ENCODE measurements at regions not wholly inside any gene's neighbourhood (a gene's known extent, or its start where the extent isn't known, plus 50 kb on each side); places are given as distances from the start of the nearest gene placed in this dataset.

DNA sequence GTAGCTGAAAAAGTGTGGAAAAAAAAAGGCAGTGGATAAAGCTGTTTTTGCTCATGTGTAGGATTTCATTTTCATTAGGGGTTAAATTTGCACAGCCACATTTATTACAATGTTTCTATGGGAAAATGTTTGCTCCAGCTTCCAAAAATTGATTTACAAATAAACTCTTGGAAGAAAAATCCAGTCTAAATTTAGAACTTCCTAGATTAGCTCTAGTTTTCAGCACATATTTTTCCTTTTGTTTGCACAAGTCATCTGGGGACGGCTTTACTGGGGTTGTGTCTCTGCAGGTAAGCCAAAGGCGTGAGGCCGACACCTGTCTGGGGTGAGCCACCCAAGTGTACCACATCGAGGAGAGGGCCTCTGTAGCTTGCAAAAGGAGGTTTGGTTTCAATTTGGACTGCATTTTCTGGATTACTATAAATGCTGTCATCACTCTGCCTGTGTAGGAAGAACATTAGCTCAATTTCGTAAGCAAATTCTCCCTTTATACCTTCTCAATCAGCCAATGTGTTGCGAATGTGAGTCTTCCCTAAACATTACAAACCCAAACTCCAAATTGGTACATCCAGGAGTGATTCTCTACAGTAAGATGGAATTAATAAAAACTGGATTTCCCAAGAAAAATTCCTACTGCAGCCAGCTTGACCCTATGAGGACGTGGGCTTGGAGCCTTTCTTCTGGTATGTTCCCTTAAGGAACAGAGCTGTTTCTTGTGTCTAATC, 89.5 kb upstream of the ZNF438 start:
- intact Hi-C loops (cut with micrococcal nuclease), result no loop called here
- Histone ChIP-seq H3K4me1 (ENCODE audit: control insufficient read depth, insufficient read depth, low read length) (no peaks in the 10 kb centered on the region), H3K27ac (ENCODE audit: low read length) (no peak overlapping the region), H3K27me3 (ENCODE audit: control insufficient read depth, insufficient read depth, low read length) (no peaks in the 10 kb centered on the region), H3K9me3 (ENCODE audit: control insufficient read depth, insufficient read depth, low read length) (no peaks in the 10 kb centered on the region), H3K36me3 (ENCODE audit: control insufficient read depth, insufficient read depth, low read length) (no peaks in the 10 kb centered on the region), H3K4me3 (ENCODE audit: low read length) (no peak overlapping the region)
- no peak for ATAC-seq
- no peak overlapping the region for H3K27ac Mint-ChIP-seq
- H3K27me3 Mint-ChIP-seq (ENCODE audit: low read depth in 2 of 2), result peaks cover 10 to 24% of the 10 kb centered on the region in 2 donors
- H3K4me1 Mint-ChIP-seq, result no peaks in the 10 kb centered on the region
- 85% methylated on average over 6 of the region's 7 CpGs for WGBS (ENCODE audit: insufficient coverage)
- H3K4me3 Mint-ChIP-seq, result no peak overlapping the region
- H3K36me3 Mint-ChIP-seq, result no peaks in the 10 kb centered on the region
- no peak for DNase-seq
- H3K9me3 Mint-ChIP-seq, result no peaks in the 10 kb centered on the region
- TF ChIP-seq CTCF (IDR thresholded peaks at IDR 0.05), result no peak

- H3K9me3 ChIP-seq (ENCODE audit: control insufficient read depth, insufficient read depth, low read length), result no peaks in the 10 kb centered on the region
- Mint-ChIP-seq H3K4me1 (no peaks in the 10 kb centered on the region), H3K27me3 (ENCODE audit: low read depth in 2 of 2) (peaks cover 10 to 24% of the 10 kb centered on the region in 2 donors), H3K4me3 (no peak overlapping the region), H3K9me3 (no peaks in the 10 kb centered on the region), H3K36me3 (no peaks in the 10 kb centered on the region), H3K27ac (no peak overlapping the region)
- TF ChIP-seq CTCF (IDR thresholded peaks at IDR 0.05), result no peak
- no peak overlapping the region for H3K27ac ChIP-seq (ENCODE audit: low read length)
- DNase-seq (no peak), ATAC-seq (no peak)
- H3K4me1 ChIP-seq (ENCODE audit: control insufficient read depth, insufficient read depth, low read length), result no peaks in the 10 kb centered on the region
- intact Hi-C loops (cut with micrococcal nuclease), result no loop called here
- H3K27me3 ChIP-seq (ENCODE audit: control insufficient read depth, insufficient read depth, low read length), result no peaks in the 10 kb centered on the region
- H3K4me3 ChIP-seq (ENCODE audit: low read length), result no peak overlapping the region
- WGBS (ENCODE audit: insufficient coverage), result 69% methylated on average over 2 of the region's 3 CpGs
- H3K36me3 ChIP-seq (ENCODE audit: control insufficient read depth, insufficient read depth, low read length), result no peaks in the 10 kb centered on the region
Measured at GRCh38 chr10:31121757-31122577, 90.3 kb upstream of the ZNF438 start.

DNA sequence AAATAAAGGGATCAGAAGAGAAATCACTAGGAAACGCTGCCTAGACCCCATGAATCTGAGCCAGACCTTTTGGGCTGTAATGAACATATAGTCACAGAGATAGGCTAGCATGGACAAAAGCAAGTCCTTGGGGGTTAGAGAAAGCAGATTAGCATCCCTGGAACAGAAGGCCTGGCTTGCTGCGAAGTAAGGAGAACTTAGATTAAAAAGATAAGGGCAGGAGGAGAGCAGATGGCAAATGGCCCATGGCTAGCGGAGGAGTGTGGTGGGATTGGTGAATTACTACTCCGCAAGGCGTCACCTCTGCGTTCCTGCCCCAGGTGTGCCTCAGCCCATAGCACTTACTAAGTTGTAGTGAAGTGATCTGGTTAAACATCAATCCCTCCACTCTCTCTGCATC, 92.3 kb upstream of the ZNF438 start:
- Histone ChIP-seq H3K27ac (ENCODE audit: low read length) (no peak overlapping the region), H3K36me3 (ENCODE audit: control insufficient read depth, insufficient read depth, low read length) (no peaks in the 10 kb centered on the region), H3K9me3 (ENCODE audit: control insufficient read depth, insufficient read depth, low read length) (no peaks in the 10 kb centered on the region), H3K4me3 (ENCODE audit: low read length) (no peak overlapping the region), H3K4me1 (ENCODE audit: control insufficient read depth, insufficient read depth, low read length) (no peaks in the 10 kb centered on the region), H3K27me3 (ENCODE audit: control insufficient read depth, insufficient read depth, low read length) (no peaks in the 10 kb centered on the region)
- intact Hi-C loops (cut with micrococcal nuclease), result no loop called here
- Mint-ChIP-seq H3K36me3 (no peaks in the 10 kb centered on the region), H3K9me3 (no peaks in the 10 kb centered on the region), H3K4me1 (no peaks in the 10 kb centered on the region), H3K4me3 (no peak overlapping the region), H3K27ac (no peak overlapping the region), H3K27me3 (ENCODE audit: low read depth in 2 of 2) (peaks cover 10 to 24% of the 10 kb centered on the region in 2 donors)
- TF ChIP-seq CTCF (IDR thresholded peaks at IDR 0.05), result no peak
- ATAC-seq, result no peak
- 95% methylated on average over 6 of the region's 6 CpGs for WGBS (ENCODE audit: insufficient coverage)
- no peak for DNase-seq
